ENCODE measurements at regions not wholly inside any gene's neighbourhood (a gene's known extent, or its start where the extent isn't known, plus 50 kb on each side); places are given as distances from the start of the nearest gene placed in this dataset.

- no peak overlapping the region for H3K27ac Mint-ChIP-seq (ENCODE audit: unreplicated experiment)
- H3K9me3 Mint-ChIP-seq: no peaks in the 10 kb centered on the region
- TF ChIP-seq, protein P1, sequence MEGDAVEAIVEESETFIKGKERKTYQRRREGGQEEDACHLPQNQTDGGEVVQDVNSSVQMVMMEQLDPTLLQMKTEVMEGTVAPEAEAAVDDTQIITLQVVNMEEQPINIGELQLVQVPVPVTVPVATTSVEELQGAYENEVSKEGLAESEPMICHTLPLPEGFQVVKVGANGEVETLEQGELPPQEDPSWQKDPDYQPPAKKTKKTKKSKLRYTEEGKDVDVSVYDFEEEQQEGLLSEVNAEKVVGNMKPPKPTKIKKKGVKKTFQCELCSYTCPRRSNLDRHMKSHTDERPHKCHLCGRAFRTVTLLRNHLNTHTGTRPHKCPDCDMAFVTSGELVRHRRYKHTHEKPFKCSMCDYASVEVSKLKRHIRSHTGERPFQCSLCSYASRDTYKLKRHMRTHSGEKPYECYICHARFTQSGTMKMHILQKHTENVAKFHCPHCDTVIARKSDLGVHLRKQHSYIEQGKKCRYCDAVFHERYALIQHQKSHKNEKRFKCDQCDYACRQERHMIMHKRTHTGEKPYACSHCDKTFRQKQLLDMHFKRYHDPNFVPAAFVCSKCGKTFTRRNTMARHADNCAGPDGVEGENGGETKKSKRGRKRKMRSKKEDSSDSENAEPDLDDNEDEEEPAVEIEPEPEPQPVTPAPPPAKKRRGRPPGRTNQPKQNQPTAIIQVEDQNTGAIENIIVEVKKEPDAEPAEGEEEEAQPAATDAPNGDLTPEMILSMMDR (conservative IDR thresholded peaks at IDR 0.05): no peak
- no peak for DNase-seq (ENCODE audit: low read depth, low spot score)
- no peaks in the 10 kb centered on the region for H3K4me1 Mint-ChIP-seq
- no peaks in the 10 kb centered on the region for H3K36me3 Mint-ChIP-seq (ENCODE audit: low read depth)
- no peaks in the 10 kb centered on the region for H3K27me3 Mint-ChIP-seq (ENCODE audit: low read depth)
- no peak overlapping the region for H3K4me3 Mint-ChIP-seq
Measured at GRCh38 chr22:48748113-48748859, 1079.4 kb downstream of the BRD1 start.

- Mint-ChIP-seq H3K9me3 (no peaks in the 10 kb centered on the region), H3K27ac (ENCODE audit: unreplicated experiment) (no peak overlapping the region), H3K4me1 (no peaks in the 10 kb centered on the region), H3K27me3 (ENCODE audit: low read depth) (no peaks in the 10 kb centered on the region), H3K36me3 (ENCODE audit: low read depth) (no peaks in the 10 kb centered on the region), H3K4me3 (no peak overlapping the region)
- TF ChIP-seq, protein P1 (conservative IDR thresholded peaks at IDR 0.05): no peak
- no peak for DNase-seq (ENCODE audit: low read depth, low spot score)
Measured at GRCh38 chr22:48746789-48747425, 1080.8 kb downstream of the BRD1 start.

DNA sequence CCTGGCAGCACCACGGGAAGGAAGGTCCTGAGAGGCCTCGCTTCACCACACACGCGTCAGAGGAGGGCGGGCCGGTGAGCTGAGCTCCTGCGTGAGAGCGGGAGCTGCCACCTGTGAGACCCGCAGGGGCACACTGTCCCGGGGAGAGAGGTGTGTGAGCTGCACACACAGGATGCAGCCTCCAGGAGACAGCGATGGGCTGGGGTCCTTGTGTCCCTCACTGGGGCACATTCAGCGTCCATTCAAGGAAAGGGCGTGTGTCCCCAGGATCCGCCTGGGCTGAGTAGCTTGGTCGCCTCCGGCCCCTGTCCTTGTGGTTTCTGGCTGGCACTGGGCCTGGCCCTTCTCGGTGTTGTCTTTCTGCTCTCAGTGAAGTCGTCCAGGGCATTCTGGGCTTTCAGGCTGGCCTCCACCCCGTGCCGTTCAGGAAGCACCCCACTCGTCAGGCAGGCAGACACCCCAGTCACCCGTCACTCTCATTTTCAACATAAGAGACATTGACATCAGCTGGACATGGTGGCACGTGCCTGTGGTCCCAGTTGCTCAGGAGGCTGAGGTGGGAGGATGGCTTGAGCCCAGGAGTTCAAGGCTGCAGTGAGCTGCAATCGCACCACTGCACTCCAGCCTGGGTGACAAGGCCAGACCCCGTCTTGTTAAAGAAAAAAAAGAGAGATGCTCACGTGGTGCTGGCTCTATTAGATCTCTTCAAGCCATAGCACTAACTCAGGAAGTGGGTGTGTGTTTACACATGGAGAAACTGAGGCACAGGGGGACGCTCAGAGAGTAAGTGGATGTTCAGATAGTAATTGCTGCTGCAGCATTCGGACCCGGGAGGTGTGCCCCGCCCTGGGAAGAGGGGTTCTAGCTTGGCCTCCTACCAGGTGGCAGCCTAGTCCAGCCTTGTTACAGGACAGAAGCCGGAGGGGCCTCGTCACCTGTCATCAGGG, 1081.6 kb downstream of the BRD1 start:
- Mint-ChIP-seq H3K9me3 (no peaks in the 10 kb centered on the region), H3K27ac (ENCODE audit: unreplicated experiment) (no peak overlapping the region), H3K27me3 (ENCODE audit: low read depth) (no peaks in the 10 kb centered on the region), H3K4me1 (no peaks in the 10 kb centered on the region), H3K36me3 (ENCODE audit: low read depth) (no peaks in the 10 kb centered on the region), H3K4me3 (no peak overlapping the region)
- peak; percentile 0 for DNase-seq (ENCODE audit: low read depth, low spot score)
- TF ChIP-seq, protein P1 (conservative IDR thresholded peaks at IDR 0.05): no peak

DNA sequence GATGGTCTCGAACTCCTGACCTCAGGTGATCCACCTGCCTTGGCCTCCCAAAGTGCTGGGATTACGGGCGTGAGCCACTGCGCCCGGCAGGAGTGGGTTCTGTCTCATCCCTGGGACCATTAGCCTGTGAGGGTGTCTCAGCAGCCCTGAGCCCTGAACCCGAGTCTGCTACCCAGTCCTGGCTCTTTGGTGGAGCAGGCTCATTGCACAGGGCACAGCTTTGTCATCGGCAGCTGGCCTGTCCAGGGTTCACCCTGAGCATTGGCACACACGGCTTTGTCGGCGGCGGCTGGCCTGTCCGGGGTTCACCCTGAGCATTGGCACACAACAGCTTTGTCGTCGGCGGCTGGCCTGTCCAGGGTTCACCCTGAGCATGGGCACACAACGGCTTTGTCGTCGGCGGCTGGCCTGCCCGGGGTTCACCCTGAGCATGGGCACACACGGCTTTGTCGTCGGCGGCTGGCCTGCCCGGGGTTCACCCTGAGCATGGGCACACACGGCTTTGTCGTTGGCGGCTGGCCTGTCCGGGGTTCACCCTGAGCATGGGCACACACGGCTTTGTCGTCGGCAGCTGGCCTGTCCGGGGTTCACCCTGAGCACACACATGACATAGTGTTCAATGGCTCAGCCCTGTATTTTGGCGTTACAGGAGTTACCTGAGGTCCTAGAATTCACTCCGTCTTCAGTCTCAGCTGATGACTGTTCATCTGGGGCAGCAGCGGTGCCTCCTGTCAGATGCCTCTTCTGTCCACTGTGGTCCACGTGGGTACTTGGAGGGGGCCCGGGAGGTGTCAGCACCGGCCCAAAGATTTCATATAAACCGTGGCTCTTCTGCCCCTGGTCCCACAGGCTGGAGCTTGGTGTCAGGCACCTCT, 1082.5 kb downstream of the BRD1 start:
- Mint-ChIP-seq H3K36me3 (ENCODE audit: low read depth) (no peaks in the 10 kb centered on the region), H3K4me1 (no peaks in the 10 kb centered on the region), H3K9me3 (no peaks in the 10 kb centered on the region), H3K27ac (ENCODE audit: unreplicated experiment) (no peak overlapping the region), H3K27me3 (ENCODE audit: low read depth) (no peaks in the 10 kb centered on the region), H3K4me3 (no peak overlapping the region)
- no peak for DNase-seq (ENCODE audit: low read depth, low spot score)
- TF ChIP-seq, protein P1 (conservative IDR thresholded peaks at IDR 0.05): no peak

- Mint-ChIP-seq H3K36me3 (ENCODE audit: low read depth) (no peaks in the 10 kb centered on the region), H3K4me3 (no peak overlapping the region), H3K27me3 (ENCODE audit: low read depth) (no peaks in the 10 kb centered on the region), H3K9me3 (no peaks in the 10 kb centered on the region), H3K4me1 (no peaks in the 10 kb centered on the region), H3K27ac (ENCODE audit: unreplicated experiment) (peak overlapping the region; percentile 12)
- no peak for DNase-seq (ENCODE audit: low read depth, low spot score)
- TF ChIP-seq, protein P1 (conservative IDR thresholded peaks at IDR 0.05): no peak
Measured at GRCh38 chr22:48744283-48744641, 1083.4 kb downstream of the BRD1 start.

All from neural crest cell (in vitro differentiated cells).